ENCODE measurements at regions not wholly inside any gene's neighbourhood (a gene's known extent, or its start where the extent isn't known, plus 50 kb on each side); places are given as distances from the start of the nearest gene placed in this dataset.

GRCh38 chr4:141955696-141956095 is 319.3 kb downstream of the IL15 start:
- TF ChIP-seq CTCF (IDR thresholded peaks at IDR 0.05 in 2 of 3, conservative IDR thresholded peaks at IDR 0.05 in 1 of 3; ENCODE audit: insufficient read depth in 2 of 3, low read depth in 1 of 3, low read length in 3 of 3), result no peak
- no peak for TF ChIP-seq SRSF9 (IDR thresholded peaks at IDR 0.05; ENCODE audit: borderline replicate concordance, low read depth, low read length)
- no peak for TF ChIP-seq ZBTB33 (CRISPR knock-in tag; IDR thresholded peaks at IDR 0.05)
- TF ChIP-seq DLX4 (CRISPR knock-in tag; IDR thresholded peaks at IDR 0.05), result no peak
- no peak for TF ChIP-seq ZC3H4 (CRISPR knock-in tag; IDR thresholded peaks at IDR 0.05; ENCODE audit: borderline replicate concordance)
- TF ChIP-seq ZBTB11 (CRISPR knock-in tag; IDR thresholded peaks at IDR 0.05), result no peak
- no peak for TF ChIP-seq REST (IDR thresholded peaks at IDR 0.05; ENCODE audit: borderline replicate concordance)
- no peak for TF ChIP-seq REST (CRISPR knock-in tag; IDR thresholded peaks at IDR 0.05; ENCODE audit: low read depth)
- TF ChIP-seq ZNF175 (CRISPR knock-in tag; IDR thresholded peaks at IDR 0.05; ENCODE audit: low read depth), result no peak
- TF ChIP-seq MXI1 (IDR thresholded peaks at IDR 0.05; ENCODE audit: low read depth, low read length), result no peak
- TF ChIP-seq ZZZ3 (IDR thresholded peaks at IDR 0.05), result no peak
- no peak for TF ChIP-seq HCFC1 (IDR thresholded peaks at IDR 0.05; ENCODE audit: low read depth, low read length)
- TF ChIP-seq SRF (CRISPR knock-in tag; IDR thresholded peaks at IDR 0.05), result no peak

All from K562 (cell line).